ENCODE measurements at regions not wholly inside any gene's neighbourhood (a gene's known extent, or its start where the extent isn't known, plus 50 kb on each side); places are given as distances from the start of the nearest gene placed in this dataset.
"Not testable (repeated sequence)": the region's sequence is repeated elsewhere in the genome, so short reads cannot be mapped to it uniquely, and the experiment has no call there.

DNA sequence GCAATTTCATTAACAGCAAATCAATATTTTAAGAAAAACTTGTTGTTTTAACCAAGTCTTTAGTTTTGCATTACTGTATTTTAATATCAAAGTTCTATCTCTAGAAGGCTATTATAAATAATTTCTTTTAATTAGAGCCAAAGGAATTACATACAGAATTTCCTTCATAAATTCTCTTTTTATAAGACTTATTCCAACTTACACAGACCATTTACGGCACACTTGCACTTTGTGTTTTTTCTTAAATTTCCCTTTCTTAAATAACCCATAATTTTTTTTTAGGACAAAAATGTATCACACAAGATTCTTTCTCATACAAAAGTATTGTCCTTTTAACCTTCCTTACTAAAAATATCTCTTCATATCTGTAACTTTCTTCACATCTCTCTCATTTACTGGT, 458.5 kb upstream of the CHRM3 start:
- no peak for DNase-seq (ENCODE audit: low read depth)
- TF ChIP-seq, protein P1, sequence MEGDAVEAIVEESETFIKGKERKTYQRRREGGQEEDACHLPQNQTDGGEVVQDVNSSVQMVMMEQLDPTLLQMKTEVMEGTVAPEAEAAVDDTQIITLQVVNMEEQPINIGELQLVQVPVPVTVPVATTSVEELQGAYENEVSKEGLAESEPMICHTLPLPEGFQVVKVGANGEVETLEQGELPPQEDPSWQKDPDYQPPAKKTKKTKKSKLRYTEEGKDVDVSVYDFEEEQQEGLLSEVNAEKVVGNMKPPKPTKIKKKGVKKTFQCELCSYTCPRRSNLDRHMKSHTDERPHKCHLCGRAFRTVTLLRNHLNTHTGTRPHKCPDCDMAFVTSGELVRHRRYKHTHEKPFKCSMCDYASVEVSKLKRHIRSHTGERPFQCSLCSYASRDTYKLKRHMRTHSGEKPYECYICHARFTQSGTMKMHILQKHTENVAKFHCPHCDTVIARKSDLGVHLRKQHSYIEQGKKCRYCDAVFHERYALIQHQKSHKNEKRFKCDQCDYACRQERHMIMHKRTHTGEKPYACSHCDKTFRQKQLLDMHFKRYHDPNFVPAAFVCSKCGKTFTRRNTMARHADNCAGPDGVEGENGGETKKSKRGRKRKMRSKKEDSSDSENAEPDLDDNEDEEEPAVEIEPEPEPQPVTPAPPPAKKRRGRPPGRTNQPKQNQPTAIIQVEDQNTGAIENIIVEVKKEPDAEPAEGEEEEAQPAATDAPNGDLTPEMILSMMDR (IDR thresholded peaks at IDR 0.05; ENCODE audit: low read depth, low read length, missing control alignments): no peak

DNA sequence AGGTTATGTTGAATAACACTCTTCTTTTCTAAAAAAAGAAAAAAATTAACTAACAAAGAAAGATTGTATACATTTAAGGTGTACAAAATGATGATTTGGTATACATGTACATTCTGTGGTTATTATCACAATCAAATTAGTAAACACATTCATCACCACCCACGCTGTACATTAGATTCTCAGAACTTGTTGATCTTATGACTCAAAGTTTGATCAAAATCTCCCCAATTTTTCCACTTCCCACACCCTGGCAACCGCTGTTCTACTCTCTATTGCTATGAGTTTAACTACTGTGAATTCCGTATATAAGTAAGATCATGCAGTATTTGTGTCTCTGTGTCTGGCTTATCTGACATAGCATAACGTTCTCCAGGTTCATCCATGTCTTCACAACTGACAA, 469.5 kb upstream of the CHRM3 start:
- H3K4me3 ChIP-seq (ENCODE audit: low read depth, low read length): no peak overlapping the region
- TF ChIP-seq, protein P1 (IDR thresholded peaks at IDR 0.05; ENCODE audit: low read depth, low read length, missing control alignments): no peak
- no peak for DNase-seq (ENCODE audit: low read depth)

More for the DNA sequence above, 458.5 kb upstream of the CHRM3 start:
- H3K4me3 ChIP-seq (ENCODE audit: low read depth, low read length): no peak overlapping the region

DNA sequence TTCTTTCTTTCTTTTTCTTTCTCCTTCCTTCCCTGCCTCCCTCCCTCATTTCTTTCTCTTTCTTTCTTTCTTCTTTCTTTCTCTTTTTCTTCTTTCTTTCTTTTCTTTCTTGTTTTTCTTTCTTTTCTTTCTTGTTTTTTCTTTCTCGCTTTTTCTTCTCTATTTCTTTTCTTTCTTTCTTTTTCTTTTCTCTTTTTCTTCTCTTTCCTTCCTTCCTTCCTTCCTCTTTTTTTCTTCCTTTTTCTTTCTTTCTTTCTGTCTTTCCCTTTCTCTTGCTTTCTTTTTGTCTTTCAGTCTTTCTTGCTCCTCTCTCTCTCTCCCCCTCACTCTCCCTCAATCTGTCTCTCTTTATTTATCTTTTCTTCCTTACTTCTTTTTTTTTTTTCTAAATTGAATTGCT, 472.0 kb upstream of the CHRM3 start:
- TF ChIP-seq, protein P1 (IDR thresholded peaks at IDR 0.05; ENCODE audit: low read depth, low read length, missing control alignments): no peak
- H3K4me3 ChIP-seq (ENCODE audit: low read depth, low read length): no peak overlapping the region
- DNase-seq (ENCODE audit: low read depth): no peak

DNA sequence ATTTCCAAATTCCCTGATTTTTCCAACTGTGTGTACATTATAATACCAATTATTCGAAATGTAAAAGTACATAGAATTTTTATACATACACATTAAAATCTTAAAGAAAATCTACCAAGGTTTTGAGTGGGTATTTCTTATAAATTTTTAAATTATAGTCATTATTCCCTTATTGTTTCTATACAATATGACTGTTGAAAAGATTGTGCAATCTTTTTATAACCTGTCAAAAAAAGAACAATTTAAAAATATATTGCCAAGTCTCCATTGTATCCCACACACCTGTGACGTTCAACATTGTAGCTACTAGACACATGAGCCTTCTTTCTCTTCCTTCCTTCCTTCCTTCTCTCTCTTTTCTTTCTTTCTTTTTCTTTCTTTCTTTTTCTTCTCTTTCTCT, 473.2 kb upstream of the CHRM3 start:
- no peak overlapping the region for H3K4me3 ChIP-seq (ENCODE audit: low read depth, low read length)
- no peak for DNase-seq (ENCODE audit: low read depth)
- TF ChIP-seq, protein P1 (IDR thresholded peaks at IDR 0.05; ENCODE audit: low read depth, low read length, missing control alignments): no peak

DNA sequence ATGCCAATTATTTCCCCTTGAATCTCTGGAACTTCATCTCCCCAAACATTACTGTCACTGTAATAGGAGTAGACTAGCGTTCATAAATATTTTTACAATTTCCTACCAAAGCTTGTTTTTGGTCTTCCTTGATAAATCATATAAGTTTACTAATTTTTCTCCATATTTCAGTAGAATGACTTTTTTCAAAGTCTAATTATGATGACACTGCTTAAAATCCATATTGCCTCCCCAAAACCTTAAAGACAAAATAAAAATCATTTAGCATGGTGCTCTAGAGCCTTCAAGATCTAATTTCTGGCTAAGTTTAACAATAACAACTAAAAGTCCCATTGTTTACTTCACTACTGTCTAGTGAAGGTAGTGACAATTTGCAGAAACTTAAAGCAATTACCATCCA, 474.2 kb upstream of the CHRM3 start:
- no peak for DNase-seq (ENCODE audit: low read depth)
- no peak overlapping the region for H3K4me3 ChIP-seq (ENCODE audit: low read depth, low read length)
- TF ChIP-seq, protein P1 (IDR thresholded peaks at IDR 0.05; ENCODE audit: low read depth, low read length, missing control alignments): no peak

DNA sequence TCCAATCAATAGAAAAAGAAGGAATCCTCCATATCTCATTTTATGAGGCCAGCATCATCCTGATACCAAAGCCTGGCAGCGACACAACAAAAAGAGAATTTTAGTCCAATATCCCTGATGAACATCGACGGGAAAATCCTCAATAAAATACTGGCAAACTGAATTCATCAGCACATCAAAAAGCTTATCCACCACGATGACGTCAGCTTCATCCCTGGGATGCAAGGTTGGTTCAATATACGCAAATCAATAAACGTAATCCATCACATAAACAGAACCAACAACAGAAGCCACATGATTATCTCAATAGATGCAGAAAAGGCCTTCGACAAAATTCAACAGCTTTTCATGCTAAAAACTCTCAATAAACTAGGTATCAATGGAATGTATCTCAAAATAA, 483.6 kb upstream of the CHRM3 start:
- not testable (repeated sequence) for H3K4me3 ChIP-seq (ENCODE audit: low read depth, low read length); DNase-seq (ENCODE audit: low read depth)

DNA sequence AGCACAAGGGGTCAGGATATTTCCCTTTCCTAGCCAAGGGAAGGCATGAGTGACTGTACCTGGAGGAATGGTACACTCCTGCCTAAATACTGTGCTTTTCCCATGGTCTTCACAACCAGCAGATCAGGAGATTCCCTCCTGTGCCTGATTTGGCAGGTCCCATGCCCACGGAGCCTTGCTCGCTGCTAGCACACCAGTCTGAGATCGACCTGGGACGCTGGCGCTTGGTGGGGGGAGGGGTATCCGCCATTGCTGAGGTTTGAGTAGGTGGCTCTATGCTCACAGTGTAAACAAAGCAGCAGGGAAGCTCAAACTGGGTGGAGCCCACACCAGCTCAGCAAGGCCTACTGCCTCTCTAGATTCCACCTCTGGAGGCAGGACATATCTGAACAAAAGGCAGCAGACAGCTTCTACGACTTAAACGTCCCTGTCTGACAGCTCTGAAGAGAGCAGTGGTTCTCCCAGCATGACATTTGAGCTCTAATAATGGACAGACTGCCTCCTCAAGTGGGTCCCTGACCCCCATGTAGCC, 486.0 kb upstream of the CHRM3 start:
- TF ChIP-seq, protein P1 (IDR thresholded peaks at IDR 0.05; ENCODE audit: low read depth, low read length, missing control alignments): no peak
- DNase-seq (ENCODE audit: low read depth): no peak
- no peak overlapping the region for H3K4me3 ChIP-seq (ENCODE audit: low read depth, low read length)
